Heart left ventricle (tissue), 16 donors: ENCODE measurements at regions not wholly inside any gene's neighbourhood (a gene's known extent, or its start where the extent isn't known, plus 50 kb on each side); places are given as distances from the start of the nearest gene placed in this dataset.

Experiments
- ATAC-seq, 4 donors: fragments of 200-7000 bp; cut with Tn5 transposase; one replicate each; pipeline ENCODE4 v1.9.1; 2020 to 2022; ENCODE audit warnings: moderate library complexity in 4 of 4, mild to moderate bottlenecking in 3 of 4, moderate number of reproducible peaks in 1 of 4
- DNase-seq, 5 donors: peaks; one replicate each; pipeline ENCODE4 v3.0.0-alpha.2; 2020
- H3K27ac ChIP-seq, 12 donors: fragments of 200-600 bp; sonication (generic) in 4 of 12; one replicate each; pipeline versions ENCODE4 v1.5.0 to v1.8.0; 2016 to 2022; ENCODE audit warnings: mild to moderate bottlenecking in 2 of 12
- H3K27me3 ChIP-seq, 9 donors: fragments of 200-600 bp; sonication (generic) in 2 of 9; one replicate each; pipeline versions ENCODE4 v1.5.1 to v1.8.0; 2016 to 2022; ENCODE audit warnings: mild to moderate bottlenecking in 3 of 9
- H3K36me3 ChIP-seq, 9 donors: fragments of 200-600 bp; sonication (generic) in 2 of 9; one replicate each; pipeline versions ENCODE4 v1.5.0 to v1.8.0; 2018 to 2022; ENCODE audit warnings: mild to moderate bottlenecking in 2 of 9
- H3K4me1 ChIP-seq, 12 donors: fragments of 200-600 bp; sonication (generic) in 4 of 12; one replicate each; pipeline versions ENCODE4 v1.5.0 to v1.8.0; 2016 to 2022; ENCODE audit warnings: mild to moderate bottlenecking in 3 of 12
- H3K4me3 ChIP-seq, 12 donors: fragments of 200-600 bp; sonication (generic) in 4 of 12; one replicate each; pipeline versions ENCODE4 v1.5.0 to v1.8.0; 2017 to 2022; ENCODE audit warnings: mild to moderate bottlenecking in 9 of 12, moderate library complexity in 4 of 12
- H3K9me3 ChIP-seq, 12 donors: fragments of 200-600 bp; sonication (generic) in 4 of 12; one replicate each; pipeline versions ENCODE4 v1.5.0 to v1.8.0; 2016 to 2022; ENCODE audit warnings: mild to moderate bottlenecking in 1 of 12
- POLR2A ChIP-seq, 2 donors: fragments of 450-650 bp; IDR thresholded peaks; one replicate each; pipeline ENCODE4 v1.6.1; 2017; ENCODE audit warnings: antibody characterized with exemption in 2 of 2, mild to moderate bottlenecking in 2 of 2, moderate library complexity in 2 of 2
- WGBS, 4 donors: extraction: QIAGEN DNeasy Blood & Tissue Kit in 2 of 4; methylation state at CpG; one replicate each; pipeline versions ENCODE4 v1.1.5 to v1.1.7; 2013 to 2018; 5-methylcytosine and 5-hydroxymethylcytosine counted together
- intact Hi-C, 10 donors: fragments of 100-400 bp; cut with DNase I; formaldehyde crosslinking; loops; one replicate each; pipeline versions ENCODE4 v1.11.1 to v1.14.2; 2022
- TF ChIP-seq, protein P1 (sequence below), 12 donors: fragments of 200-600 bp; sonication (generic) in 4 of 12; IDR thresholded peaks; one replicate each; pipeline versions ENCODE4 v1.5.0 to v1.8.0; 2018 to 2022; ENCODE audit warnings: antibody characterized with exemption in 12 of 12, mild to moderate bottlenecking in 5 of 12
- donor health status: ischemic (EF 13 %, LVEDD 7.1; RV severe dilation, severe dysfunction).
- donor health status: healthy with polysubstance abuse.
- donor health status: DM: no; HTN: yes; CAD: no.
- donor health status: DM: no; HTN: no; CAD: no.
- donor health status: ischemic (EF 25% LVEDD 6.9; RV normal size, moderate dysfunction).
- donor health status: ischemic (EF 25% LVEDD 5.7; RV mildly dilated, moderate dysfunction).
- donor health status: healthy.
- donor health status: DM: yes; HTN: yes; CAD: no.
- donor health status: ischemic (EF 35%, LVEDD 5.7; RV mildly dilated, moderate dysfunction).
- donor health status: nonischemic (EF 11% LVEDD 7.7; RV severe dilation, severe dysfunction).
- donor health status: DM: yes; HTN: yes; CAD: no.
- donor health status: PGD.
- donor health status: ischemic (EF 29% LVEDD 5.4; RV normal size, mild dysfunction).
- donor health status: nonischemic (EF 23%, LVEDD 6.1; RV moderate dilation, normal function).

DNA sequence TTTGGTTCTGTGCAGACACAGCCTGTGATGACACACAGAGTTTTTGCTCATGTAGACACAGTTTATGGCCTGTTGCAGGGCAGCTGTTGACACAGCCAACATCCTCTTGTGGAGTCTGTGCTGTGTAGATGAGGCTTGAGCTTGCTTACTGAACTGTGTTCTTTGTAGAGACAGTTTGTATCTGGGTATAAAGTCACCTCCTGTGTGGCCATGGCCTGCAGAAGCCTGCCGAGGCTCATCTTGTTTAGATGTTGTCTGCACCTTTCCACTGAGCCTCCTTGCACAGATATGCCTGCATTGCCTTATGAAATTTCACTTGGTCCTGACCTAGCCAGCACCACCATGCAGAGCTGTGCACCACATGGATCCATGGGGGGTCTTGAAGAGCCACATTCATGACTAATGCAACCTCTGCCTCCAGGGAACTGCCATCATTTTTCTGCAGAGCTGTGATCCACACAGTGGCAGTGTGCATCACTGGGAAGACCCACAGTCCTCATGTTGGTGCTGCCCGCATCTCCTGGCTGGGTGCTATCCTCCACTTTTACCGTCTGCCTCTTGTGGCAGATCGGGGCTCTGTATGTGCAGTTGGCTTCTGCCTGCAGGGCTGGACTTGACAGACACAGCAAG is 198.0 kb upstream of the MAMLD1 start:
- no peak for ATAC-seq
- H3K27me3 ChIP-seq: peaks cover 0 to 3% (median 0%) of the 10 kb centered on the region in 9 donors
- intact Hi-C loops: no loop called here

DNA sequence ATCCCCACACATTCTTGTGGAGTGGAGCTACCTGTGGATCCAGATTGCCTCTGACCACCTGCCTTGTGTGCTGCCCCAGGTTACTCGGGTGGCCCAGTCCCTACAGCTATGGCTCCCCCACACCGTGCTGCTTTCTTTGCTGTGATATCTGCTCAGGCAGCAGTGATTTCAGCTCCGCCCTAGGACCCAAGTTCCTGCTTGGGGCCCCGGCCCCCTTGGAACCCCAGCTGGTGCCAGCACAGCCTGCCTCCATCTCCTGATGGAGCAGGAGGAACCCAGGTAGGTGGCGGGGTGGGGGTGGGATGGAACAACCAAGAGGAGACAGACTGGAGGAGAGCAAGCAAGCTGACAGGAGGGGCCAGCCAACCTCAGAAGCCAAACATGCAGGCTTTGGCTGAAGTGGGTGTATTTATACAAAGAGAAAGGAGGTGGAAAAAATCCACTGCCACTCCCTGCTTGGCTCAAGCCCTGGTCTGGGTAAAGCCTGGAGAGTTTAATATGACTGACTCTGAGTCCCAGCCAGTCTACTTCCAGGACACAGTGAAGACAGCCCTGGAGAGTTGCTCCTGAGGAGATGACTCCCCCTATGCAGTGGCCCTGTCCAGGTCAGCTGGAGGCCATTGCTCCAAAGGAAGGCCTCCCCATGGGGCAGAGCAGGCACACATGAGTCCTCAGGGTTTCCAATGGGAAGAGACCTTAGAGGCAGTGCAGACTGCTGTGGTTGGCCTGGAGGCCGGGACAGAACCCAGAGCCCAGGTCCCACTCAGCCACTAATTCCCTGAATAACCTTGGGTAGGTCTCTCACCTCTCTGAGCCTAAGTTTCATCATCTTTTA is 197.1 kb upstream of the MAMLD1 start:
- DNase-seq (no peak), ATAC-seq (no peak)
- Histone ChIP-seq H3K27ac (no peak overlapping the region), H3K27me3 (peaks cover 0 to 3% (median 0%) of the 10 kb centered on the region in 9 donors), H3K9me3 (no peaks in the 10 kb centered on the region), H3K36me3 (no peaks in the 10 kb centered on the region), H3K4me3 (no peak overlapping the region), H3K4me1 (no peaks in the 10 kb centered on the region)
- intact Hi-C loops: no loop called here
- no peak for TF ChIP-seq POLR2A (IDR thresholded peaks at IDR 0.05)
- TF ChIP-seq, protein P1, sequence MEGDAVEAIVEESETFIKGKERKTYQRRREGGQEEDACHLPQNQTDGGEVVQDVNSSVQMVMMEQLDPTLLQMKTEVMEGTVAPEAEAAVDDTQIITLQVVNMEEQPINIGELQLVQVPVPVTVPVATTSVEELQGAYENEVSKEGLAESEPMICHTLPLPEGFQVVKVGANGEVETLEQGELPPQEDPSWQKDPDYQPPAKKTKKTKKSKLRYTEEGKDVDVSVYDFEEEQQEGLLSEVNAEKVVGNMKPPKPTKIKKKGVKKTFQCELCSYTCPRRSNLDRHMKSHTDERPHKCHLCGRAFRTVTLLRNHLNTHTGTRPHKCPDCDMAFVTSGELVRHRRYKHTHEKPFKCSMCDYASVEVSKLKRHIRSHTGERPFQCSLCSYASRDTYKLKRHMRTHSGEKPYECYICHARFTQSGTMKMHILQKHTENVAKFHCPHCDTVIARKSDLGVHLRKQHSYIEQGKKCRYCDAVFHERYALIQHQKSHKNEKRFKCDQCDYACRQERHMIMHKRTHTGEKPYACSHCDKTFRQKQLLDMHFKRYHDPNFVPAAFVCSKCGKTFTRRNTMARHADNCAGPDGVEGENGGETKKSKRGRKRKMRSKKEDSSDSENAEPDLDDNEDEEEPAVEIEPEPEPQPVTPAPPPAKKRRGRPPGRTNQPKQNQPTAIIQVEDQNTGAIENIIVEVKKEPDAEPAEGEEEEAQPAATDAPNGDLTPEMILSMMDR (IDR thresholded peaks at IDR 0.05): no peak
- 66 to 92% (median 85%) methylated on average over 3 to 6 of the region's 6 CpGs for whole genome bisulfite sequencing, 4 donors

More for the DNA sequence above, 198.0 kb upstream of the MAMLD1 start:
- no peak for DNase-seq
- H3K9me3 ChIP-seq: no peaks in the 10 kb centered on the region
- TF ChIP-seq, protein P1 (IDR thresholded peaks at IDR 0.05): no peak
- no peak for TF ChIP-seq POLR2A (IDR thresholded peaks at IDR 0.05)
- no peaks in the 10 kb centered on the region for H3K36me3 ChIP-seq
- no peak overlapping the region for H3K27ac ChIP-seq
- 58 to 92% (median 85%) methylated on average over 3 to 4 of the region's 4 CpGs for WGBS, 4 donors
- H3K4me3 ChIP-seq: no peak overlapping the region
- H3K4me1 ChIP-seq: no peaks in the 10 kb centered on the region

DNA sequence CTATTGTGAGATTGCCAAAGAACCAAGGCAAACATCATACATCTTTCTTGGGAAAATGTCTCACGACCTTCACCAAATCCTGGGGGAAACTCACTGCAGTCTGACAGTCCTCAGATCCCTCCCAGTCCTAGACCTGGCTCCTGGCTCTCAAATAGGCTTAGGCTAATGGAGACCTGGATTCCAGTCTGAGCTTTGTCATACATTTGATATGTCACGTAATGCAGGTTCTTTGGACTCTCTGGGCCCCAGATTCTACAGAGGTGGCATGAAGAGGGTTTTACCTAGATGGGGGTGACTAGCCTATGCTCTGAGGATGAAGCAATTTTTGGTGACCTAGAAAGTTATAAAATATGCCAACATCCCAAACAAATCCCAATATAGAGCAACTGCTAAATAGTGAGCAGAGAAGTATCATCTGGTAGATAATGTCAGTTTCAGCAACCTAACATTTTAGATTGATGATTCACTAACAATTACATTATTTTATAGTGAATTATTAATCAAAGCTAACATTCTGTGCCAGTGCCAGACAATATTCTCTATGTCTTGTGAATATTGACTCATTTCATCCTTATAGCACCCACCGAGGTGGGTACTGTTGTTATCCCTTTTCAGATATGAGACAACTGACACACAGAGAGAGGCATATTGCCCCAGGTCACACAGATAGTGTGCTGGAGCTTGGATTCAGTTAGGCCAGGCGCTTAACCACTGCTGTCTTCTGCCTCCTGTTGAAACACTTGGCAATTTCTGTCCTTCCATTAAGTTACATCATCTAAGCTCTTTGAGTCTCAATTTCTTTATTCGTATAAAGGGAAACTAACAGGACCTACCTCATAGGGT is 195.4 kb upstream of the MAMLD1 start:
- H3K27ac ChIP-seq: no peak overlapping the region
- H3K9me3 ChIP-seq: no peaks in the 10 kb centered on the region
- intact Hi-C loops: no loop called here
- no peaks in the 10 kb centered on the region for H3K4me1 ChIP-seq
- H3K36me3 ChIP-seq: no peaks in the 10 kb centered on the region
- DNase-seq: no peak
- H3K4me3 ChIP-seq: no peak overlapping the region
- peaks cover 0 to 3% (median 0%) of the 10 kb centered on the region in 9 donors for H3K27me3 ChIP-seq
- ATAC-seq: no peak
- TF ChIP-seq, protein P1 (IDR thresholded peaks at IDR 0.05): no peak
- no peak for TF ChIP-seq POLR2A (IDR thresholded peaks at IDR 0.05)
- 65 to 87% (median 75%) methylated on average over 5 of the region's 5 CpGs for WGBS, 4 donors

DNA sequence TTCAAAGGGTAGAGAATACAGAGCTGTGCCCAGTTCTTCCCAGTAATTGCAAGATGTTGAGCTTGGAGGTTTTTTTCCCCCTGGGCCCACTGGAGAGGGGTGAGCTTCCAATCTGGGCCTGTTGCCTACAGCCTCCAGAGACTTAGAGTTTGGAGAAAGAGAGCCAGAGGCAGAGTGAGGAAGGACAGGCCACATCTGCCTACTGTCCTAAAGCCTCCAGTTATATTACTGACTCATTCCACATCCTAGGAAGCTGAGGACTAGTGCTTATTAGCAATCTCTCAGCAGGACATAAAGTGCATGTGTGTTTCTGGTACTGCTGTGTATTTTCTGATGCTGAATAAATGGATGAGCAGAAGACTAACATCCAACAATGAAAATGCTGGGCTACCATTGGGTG is 181.0 kb upstream of the MAMLD1 start:
- DNase-seq: no peak
- no peak for ATAC-seq
- no peaks in the 10 kb centered on the region for H3K4me1 ChIP-seq
- H3K9me3 ChIP-seq: peaks cover 0 to 19% (median 0%) of the 10 kb centered on the region in 12 donors
- H3K36me3 ChIP-seq: no peaks in the 10 kb centered on the region
- H3K27ac ChIP-seq: no peak overlapping the region
- intact Hi-C loops: no loop called here
- no peak overlapping the region for H3K4me3 ChIP-seq
- TF ChIP-seq, protein P1 (IDR thresholded peaks at IDR 0.05): no peak
- TF ChIP-seq POLR2A (IDR thresholded peaks at IDR 0.05): no peak
- no peaks in the 10 kb centered on the region for H3K27me3 ChIP-seq
